ENCODE measurements at regions not wholly inside any gene's neighbourhood (a gene's known extent, or its start where the extent isn't known, plus 50 kb on each side); places are given as distances from the start of the nearest gene placed in this dataset.
"Not testable (repeated sequence)": the region's sequence is repeated elsewhere in the genome, so short reads cannot be mapped to it uniquely, and the experiment has no call there.

- no peak for DNase-seq
Measured at GRCh38 chr3:66863205-66864111, 134.6 kb upstream of the KBTBD8 start.

GRCh38 chr3:66884659-66885058 lies 113.4 kb upstream of the KBTBD8 start:
- no peak for DNase-seq

GRCh38 chr3:66885326-66886000 lies 112.6 kb upstream of the KBTBD8 start:
- no peak for DNase-seq

GRCh38 chr3:66889750-66890494 lies 108.2 kb upstream of the KBTBD8 start:
- DNase-seq: no peak

- no peak for DNase-seq
Measured at GRCh38 chr3:66898155-66898554, 100.0 kb upstream of the KBTBD8 start.

GRCh38 chr3:66904336-66904735 lies 93.8 kb upstream of the KBTBD8 start:
- no peak for DNase-seq

GRCh38 chr3:66904831-66905493 lies 93.1 kb upstream of the KBTBD8 start:
- no peak for DNase-seq

- DNase-seq: no peak
Measured at GRCh38 chr3:66907136-66907535, 91.0 kb upstream of the KBTBD8 start.

- DNase-seq: no peak
Measured at GRCh38 chr3:66910266-66911055, 87.6 kb upstream of the KBTBD8 start.

- no peak for DNase-seq
Measured at GRCh38 chr3:66912306-66912705, 85.8 kb upstream of the KBTBD8 start.

GRCh38 chr3:66922058-66922457 lies 76.0 kb upstream of the KBTBD8 start:
- DNase-seq: no peak

GRCh38 chr3:66923969-66924368 lies 74.1 kb upstream of the KBTBD8 start:
- DNase-seq: no peak

GRCh38 chr3:66928252-66928651 lies 69.9 kb upstream of the KBTBD8 start:
- no peak for DNase-seq

GRCh38 chr3:66931291-66931690 lies 66.8 kb upstream of the KBTBD8 start:
- DNase-seq: no peak

- no peak for DNase-seq
Measured at GRCh38 chr3:66931699-66932098, 66.4 kb upstream of the KBTBD8 start.

GRCh38 chr3:66933233-66933632 lies 64.9 kb upstream of the KBTBD8 start:
- DNase-seq: no peak

GRCh38 chr3:66934041-66934440 lies 64.1 kb upstream of the KBTBD8 start:
- DNase-seq: no peak

GRCh38 chr3:66934725-66935124 lies 63.4 kb upstream of the KBTBD8 start:
- DNase-seq: no peak

- not testable (repeated sequence) for DNase-seq
Measured at GRCh38 chr3:66937041-66937440, 61.1 kb upstream of the KBTBD8 start.

- DNase-seq: peak; percentile 3
Measured at GRCh38 chr3:66938338-66938963, 59.7 kb upstream of the KBTBD8 start.

- no peak for DNase-seq
Measured at GRCh38 chr3:66948041-66948440, 50.1 kb upstream of the KBTBD8 start.

Data from NCI-H2029 (cell line).